HEK293 (cell line): ENCODE measurements at regions not wholly inside any gene's neighbourhood (a gene's known extent, or its start where the extent isn't known, plus 50 kb on each side); places are given as distances from the start of the nearest gene placed in this dataset.

Experiments used
- CTCF ChIA-PET: fragments of 350-600 bp; formaldehyde crosslinking; extraction: SDS; loops from one replicate; lab custom pipeline; 2021; ENCODE audit warnings: antibody characterized with exemption; lab: Yijun Ruan, JAX
- POLR2A ChIA-PET: fragments of 300-600 bp; formaldehyde crosslinking; extraction: SDS; loops from one replicate; lab custom pipeline; 2020; ENCODE audit warnings: antibody characterized with exemption, inconsistent platforms; lab: Yijun Ruan, JAX
- H3K27ac ChIP-seq: fragments of 200-500 bp; sonication (Bioruptor generic); 2 replicates; pipeline ENCODE4 v1.5.1; 2014; ENCODE audit warnings: low read depth, low read length, control low read depth, inconsistent platforms; ENCODE audit errors: extremely low read depth
- H3K36me3 ChIP-seq, 2 experiments: fragments of 200-500 bp in 1 of 2; sonication (Bioruptor generic) in 1 of 2; 1 replicate in 1 of 2; 2 replicates in 1 of 2; pipeline ENCODE4 v1.5.1; 2014 to 2017; ENCODE audit warnings: inconsistent platforms in 2 of 2, low read length in 2 of 2; ENCODE audit not compliant: control insufficient read depth in 2 of 2, insufficient read depth in 1 of 2
- H3K4me1 ChIP-seq: fragments of 200-500 bp; sonication (Bioruptor generic); 2 replicates; pipeline ENCODE4 v1.5.1; 2014; ENCODE audit warnings: mild to moderate bottlenecking, low read length, inconsistent platforms; ENCODE audit not compliant: control insufficient read depth, insufficient read depth
- H3K4me3 ChIP-seq: 2 replicates; pipeline ENCODE4 v1.5.1; 2011; ENCODE audit warnings: low read depth, mild to moderate bottlenecking, control low read depth, low read length, moderate library complexity
- H3K9me3 ChIP-seq: fragments of 200-500 bp; sonication (Bioruptor generic); 2 replicates; pipeline ENCODE4 v1.5.1; 2014; ENCODE audit warnings: low read depth, low read length, inconsistent platforms; ENCODE audit not compliant: control insufficient read depth, insufficient read depth
- HOXD13 ChIP-seq: sonication (generic); formaldehyde crosslinking; IDR thresholded peaks from 2 replicates; pipeline ENCODE4 v1.8.0; 2022; ENCODE audit warnings: missing genetic modification reagents, borderline replicate concordance
- KLF17 ChIP-seq: fragments of 450-650 bp; formaldehyde crosslinking; IDR thresholded peaks from 2 replicates; pipeline ENCODE4 v1.5.1; 2016; ENCODE audit warnings: missing biosample characterization, missing genetic modification characterization
- KLF8 ChIP-seq: fragments of 450-650 bp; formaldehyde crosslinking; IDR thresholded peaks from 2 replicates; pipeline ENCODE4 v1.5.1; 2016; ENCODE audit warnings: missing biosample characterization, missing genetic modification characterization
- OSR2 ChIP-seq: fragments of 450-650 bp; formaldehyde crosslinking; IDR thresholded peaks from 2 replicates; pipeline ENCODE4 v1.5.1; 2016; ENCODE audit warnings: missing biosample characterization, missing genetic modification characterization
- TRIM28 ChIP-seq: IDR thresholded peaks from 2 replicates; pipeline ENCODE4 v1.6.1; 2011; ENCODE audit warnings: low read length, control low read depth, borderline replicate concordance
- ZBTB10 ChIP-seq: fragments of 450-650 bp; formaldehyde crosslinking; IDR thresholded peaks from 2 replicates; pipeline ENCODE4 v1.5.1; 2016; ENCODE audit warnings: missing biosample characterization, missing genetic modification characterization
- ZBTB8A ChIP-seq: fragments of 450-650 bp; formaldehyde crosslinking; IDR thresholded peaks from 2 replicates; pipeline ENCODE4 v1.5.1; 2016; ENCODE audit warnings: missing biosample characterization, missing genetic modification characterization
- ZFP37 ChIP-seq: fragments of 450-650 bp; formaldehyde crosslinking; IDR thresholded peaks from 2 replicates; pipeline ENCODE4 v1.5.1; 2016; ENCODE audit warnings: missing biosample characterization, missing genetic modification characterization
- ZFP69B ChIP-seq: fragments of 450-650 bp; formaldehyde crosslinking; IDR thresholded peaks from 2 replicates; pipeline ENCODE4 v1.5.1; 2016; ENCODE audit warnings: missing biosample characterization, missing genetic modification characterization
- ZNF133 ChIP-seq: fragments of 450-650 bp; formaldehyde crosslinking; IDR thresholded peaks from 2 replicates; pipeline ENCODE4 v1.5.1; 2016; ENCODE audit warnings: missing biosample characterization, missing genetic modification characterization
- ZNF155 ChIP-seq: fragments of 450-650 bp; formaldehyde crosslinking; IDR thresholded peaks from 2 replicates; pipeline ENCODE4 v1.5.1; 2016; ENCODE audit warnings: missing biosample characterization, missing genetic modification characterization
- ZNF169 ChIP-seq: fragments of 450-650 bp; formaldehyde crosslinking; IDR thresholded peaks from 2 replicates; pipeline ENCODE4 v1.5.1; 2016; ENCODE audit warnings: missing biosample characterization, missing genetic modification characterization
- ZNF248 ChIP-seq: fragments of 450-650 bp; formaldehyde crosslinking; IDR thresholded peaks from 2 replicates; pipeline ENCODE4 v1.5.1; 2017; ENCODE audit warnings: missing biosample characterization, missing genetic modification characterization
- ZNF266 ChIP-seq: fragments of 450-650 bp; formaldehyde crosslinking; IDR thresholded peaks from 2 replicates; pipeline ENCODE4 v1.5.1; 2016; ENCODE audit warnings: missing biosample characterization, missing genetic modification characterization, low read depth
- ZNF596 ChIP-seq: fragments of 450-650 bp; IDR thresholded peaks from 2 replicates; pipeline ENCODE4 v1.5.0; 2018; ENCODE audit warnings: missing biosample characterization, mild to moderate bottlenecking, missing genetic modification characterization, moderate library complexity
- ZNF610 ChIP-seq: fragments of 450-650 bp; formaldehyde crosslinking; IDR thresholded peaks from 2 replicates; pipeline ENCODE4 v1.5.1; 2016; ENCODE audit warnings: missing biosample characterization, missing genetic modification characterization, borderline replicate concordance
- ZNF621 ChIP-seq: fragments of 450-650 bp; formaldehyde crosslinking; IDR thresholded peaks from 2 replicates; pipeline ENCODE4 v1.5.1; 2017; ENCODE audit warnings: missing biosample characterization, missing genetic modification characterization
- ZNF664 ChIP-seq: fragments of 450-650 bp; formaldehyde crosslinking; IDR thresholded peaks from 2 replicates; pipeline ENCODE4 v1.5.1; 2016; ENCODE audit warnings: missing biosample characterization, missing genetic modification characterization
- ZNF747 ChIP-seq: fragments of 450-650 bp; formaldehyde crosslinking; IDR thresholded peaks from 2 replicates; pipeline ENCODE4 v1.5.1; 2016; ENCODE audit warnings: missing biosample characterization, missing genetic modification characterization
- ZNF830 ChIP-seq: fragments of 450-650 bp; IDR thresholded peaks from 2 replicates; pipeline ENCODE4 v1.5.0; 2018; ENCODE audit warnings: missing biosample characterization, missing genetic modification characterization, low read depth, mild to moderate bottlenecking, moderate library complexity
- ZNF837 ChIP-seq: fragments of 450-650 bp; formaldehyde crosslinking; IDR thresholded peaks from 2 replicates; pipeline ENCODE4 v1.5.1; 2016; ENCODE audit warnings: missing biosample characterization, missing genetic modification characterization
- ZSCAN5A ChIP-seq: fragments of 450-650 bp; formaldehyde crosslinking; IDR thresholded peaks from 2 replicates; pipeline ENCODE4 v1.5.1; 2016; ENCODE audit warnings: missing biosample characterization, missing genetic modification characterization
- TF ChIP-seq, protein P1 (sequence below): fragments of 450-650 bp; IDR thresholded peaks from 2 replicates; pipeline ENCODE4 v1.5.1; 2018; ENCODE audit warnings: missing biosample characterization, mild to moderate bottlenecking, missing genetic modification characterization
- TF ChIP-seq, protein P2 (sequence below): fragments of 450-650 bp; formaldehyde crosslinking; IDR thresholded peaks from 2 replicates; pipeline ENCODE4 v1.5.1; 2016; ENCODE audit warnings: missing biosample characterization, missing genetic modification characterization
- TF ChIP-seq, protein P3 (sequence below): fragments of 450-650 bp; formaldehyde crosslinking; IDR thresholded peaks from 2 replicates; pipeline ENCODE4 v1.5.1; 2016; ENCODE audit warnings: missing biosample characterization, missing genetic modification characterization

DNA sequence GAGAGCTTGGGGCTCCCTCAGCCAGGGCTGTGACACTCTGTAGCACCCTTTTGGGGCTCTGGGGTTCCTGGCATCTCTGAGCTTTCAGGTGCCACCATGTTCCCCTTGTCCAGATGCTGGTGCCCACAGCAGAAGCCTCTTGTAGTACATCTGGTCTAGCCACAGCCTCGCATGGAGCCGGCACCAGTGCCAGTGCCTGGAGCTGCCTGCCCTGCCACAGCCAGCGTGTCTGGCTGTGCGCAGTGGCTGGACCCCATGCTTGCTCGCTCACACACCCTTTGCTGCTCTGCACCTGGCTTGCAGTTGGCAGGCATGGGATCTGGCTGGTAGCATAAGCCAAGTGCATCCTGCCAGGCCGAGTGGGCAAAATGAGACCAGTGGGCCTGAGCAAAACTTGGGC, 744.8 kb upstream of the GBE1 start (continued):
- no peak for TF ChIP-seq ZFP37 (tag by site-specific recombination)

DNA sequence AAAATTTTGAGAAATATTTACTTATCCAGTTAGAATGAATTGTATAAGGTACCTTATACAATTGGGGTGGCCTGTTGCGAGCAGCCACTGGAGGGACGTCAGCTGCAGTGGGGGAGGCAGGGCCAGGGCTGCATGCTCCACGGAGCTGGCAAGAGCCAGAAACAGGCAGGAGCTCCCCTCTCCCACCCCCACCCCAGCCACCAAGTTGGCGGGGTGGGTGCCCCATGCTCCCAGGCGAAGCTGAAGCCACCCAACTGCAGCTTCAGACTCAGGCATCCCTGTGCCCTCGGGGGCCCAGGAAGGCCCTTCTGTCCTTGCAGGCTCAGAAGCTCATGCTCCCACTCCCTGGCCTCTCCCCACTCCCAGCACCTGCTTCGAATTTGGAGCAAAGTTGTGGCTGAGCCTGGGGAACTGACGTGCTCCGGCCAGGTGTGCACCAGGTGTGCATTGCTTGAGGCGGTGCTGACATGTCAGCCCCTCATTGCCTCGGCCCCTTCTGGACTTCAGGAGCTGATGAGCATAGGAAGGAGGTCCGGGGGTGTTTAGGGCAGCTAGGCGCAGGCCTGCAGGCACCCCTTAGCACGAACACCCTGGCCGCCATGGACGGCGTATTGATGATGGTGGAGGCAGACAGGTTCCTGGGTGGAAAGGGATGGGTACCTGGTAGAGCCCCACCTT, 743.8 kb upstream of the GBE1 start:
- H3K27ac ChIP-seq, result no peak overlapping the region
- CTCF ChIA-PET, result no interaction called here
- POLR2A ChIA-PET, result no interaction called here
- H3K4me1 ChIP-seq, result no peaks in the 10 kb centered on the region
- no peaks in the 10 kb centered on the region for H3K36me3 ChIP-seq
- no peak overlapping the region for H3K4me3 ChIP-seq
- no peak for TF ChIP-seq ZNF248 (tag by site-specific recombination)
- TF ChIP-seq ZNF155 (tag by site-specific recombination), result no peak
- TF ChIP-seq ZBTB10 (tag by site-specific recombination), result no peak
- no peak for TF ChIP-seq TRIM28
- no peak for TF ChIP-seq ZNF621 (tag by site-specific recombination)
- TF ChIP-seq ZNF830 (tag by site-specific recombination), result no peak
- TF ChIP-seq ZNF610 (tag by site-specific recombination), result no peak
- TF ChIP-seq, protein P1, sequence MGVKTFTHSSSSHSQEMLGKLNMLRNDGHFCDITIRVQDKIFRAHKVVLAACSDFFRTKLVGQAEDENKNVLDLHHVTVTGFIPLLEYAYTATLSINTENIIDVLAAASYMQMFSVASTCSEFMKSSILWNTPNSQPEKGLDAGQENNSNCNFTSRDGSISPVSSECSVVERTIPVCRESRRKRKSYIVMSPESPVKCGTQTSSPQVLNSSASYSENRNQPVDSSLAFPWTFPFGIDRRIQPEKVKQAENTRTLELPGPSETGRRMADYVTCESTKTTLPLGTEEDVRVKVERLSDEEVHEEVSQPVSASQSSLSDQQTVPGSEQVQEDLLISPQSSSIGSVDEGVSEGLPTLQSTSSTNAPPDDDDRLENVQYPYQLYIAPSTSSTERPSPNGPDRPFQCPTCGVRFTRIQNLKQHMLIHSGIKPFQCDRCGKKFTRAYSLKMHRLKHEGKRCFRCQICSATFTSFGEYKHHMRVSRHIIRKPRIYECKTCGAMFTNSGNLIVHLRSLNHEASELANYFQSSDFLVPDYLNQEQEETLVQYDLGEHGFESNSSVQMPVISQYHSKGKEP (tag by site-specific recombination), result no peak
- no peaks in the 10 kb centered on the region for H3K9me3 ChIP-seq

DNA sequence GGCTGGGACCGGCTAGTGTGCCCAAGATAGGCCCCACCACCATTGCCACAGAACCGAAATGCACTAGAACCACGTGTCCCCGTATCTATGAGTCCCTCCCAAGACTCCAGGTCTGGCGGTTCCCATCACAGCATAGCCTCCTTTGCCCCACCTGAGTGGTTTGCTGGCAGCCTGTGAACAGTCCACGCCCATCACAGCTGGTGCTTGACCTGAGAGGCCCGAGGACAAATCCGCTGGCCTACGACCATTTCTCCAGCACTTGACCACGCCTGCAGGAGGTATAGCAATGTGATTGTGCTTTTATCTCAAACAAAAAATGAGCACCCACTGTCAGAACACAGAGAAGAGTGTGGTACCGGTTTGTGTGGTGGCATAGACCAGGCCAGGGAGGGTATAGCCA, 736.7 kb upstream of the GBE1 start:
- no peaks in the 10 kb centered on the region for H3K9me3 ChIP-seq
- no peak overlapping the region for H3K4me3 ChIP-seq
- CTCF ChIA-PET, result no interaction called here
- POLR2A ChIA-PET, result no interaction called here
- no peaks in the 10 kb centered on the region for H3K4me1 ChIP-seq
- no peak overlapping the region for H3K27ac ChIP-seq
- no peaks in the 10 kb centered on the region for H3K36me3 ChIP-seq
- TF ChIP-seq HOXD13 (CRISPR knock-in tag) (no peak), KLF8 (tag by site-specific recombination) (no peak), ZNF169 (tag by site-specific recombination) (no peak), ZNF133 (no peak), ZSCAN5A (tag by site-specific recombination) (no peak), ZBTB8A (no peak), ZNF596 (tag by site-specific recombination) (no peak), ZNF266 (tag by site-specific recombination) (no peak), OSR2 (no peak), ZNF747 (tag by site-specific recombination) (no peak), KLF17 (tag by site-specific recombination) (no peak), ZFP69B (no peak), ZNF664 (tag by site-specific recombination) (no peak), ZNF837 (tag by site-specific recombination) (no peak)
- TF ChIP-seq, protein P2, sequence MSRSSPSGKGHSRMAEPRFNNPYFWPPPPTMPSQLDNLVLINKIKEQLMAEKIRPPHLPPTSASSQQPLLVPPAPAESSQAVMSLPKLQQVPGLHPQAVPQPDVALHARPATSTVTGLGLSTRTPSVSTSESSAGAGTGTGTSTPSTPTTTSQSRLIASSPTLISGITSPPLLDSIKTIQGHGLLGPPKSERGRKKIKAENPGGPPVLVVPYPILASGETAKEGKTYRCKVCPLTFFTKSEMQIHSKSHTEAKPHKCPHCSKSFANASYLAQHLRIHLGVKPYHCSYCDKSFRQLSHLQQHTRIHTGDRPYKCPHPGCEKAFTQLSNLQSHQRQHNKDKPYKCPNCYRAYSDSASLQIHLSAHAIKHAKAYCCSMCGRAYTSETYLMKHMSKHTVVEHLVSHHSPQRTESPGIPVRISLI (tag by site-specific recombination), result no peak
- TF ChIP-seq, protein P3, sequence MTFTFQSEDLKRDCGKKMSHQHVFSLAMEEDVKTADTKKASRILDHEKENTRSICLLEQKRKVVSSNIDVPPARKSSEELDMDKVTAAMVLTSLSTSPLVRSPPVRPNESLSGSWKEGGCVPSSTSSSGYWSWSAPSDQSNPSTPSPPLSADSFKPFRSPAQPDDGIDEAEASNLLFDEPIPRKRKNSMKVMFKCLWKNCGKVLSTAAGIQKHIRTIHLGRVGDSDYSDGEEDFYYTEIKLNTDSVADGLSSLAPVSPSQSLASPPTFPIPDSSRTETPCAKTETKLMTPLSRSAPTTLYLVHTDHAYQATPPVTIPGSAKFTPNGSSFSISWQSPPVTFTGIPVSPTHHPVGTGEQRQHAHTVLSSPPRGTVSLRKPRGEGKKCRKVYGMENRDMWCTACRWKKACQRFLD (tag by site-specific recombination), result no peak
